Thoracic aorta (tissue), 2 donors: ENCODE measurements at regions not wholly inside any gene's neighbourhood (a gene's known extent, or its start where the extent isn't known, plus 50 kb on each side); places are given as distances from the start of the nearest gene placed in this dataset.
"Not testable (repeated sequence)": the region's sequence is repeated elsewhere in the genome, so short reads cannot be mapped to it uniquely, and the experiment has no call there.

Source experiments
- ATAC-seq: fragments of 150-250 bp; one replicate; pipeline ENCODE4 v1.8.0; 2017; ENCODE audit warnings: low read depth; ENCODE audit not compliant: insufficient number of reproducible peaks, low FRiP score
- DNase-seq: peaks from one replicate; pipeline ENCODE4 v3.0.0-alpha.2; 2020; ENCODE audit warnings: low spot score
- H3K27ac ChIP-seq, 2 donors: fragments of 200-600 bp; sonication (generic); 1 replicate in 1 of 2; 2 replicates in 1 of 2; pipeline ENCODE4 v1.5.1; 2016; ENCODE audit warnings: mild to moderate bottlenecking in 2 of 2, moderate library complexity in 2 of 2
- H3K27me3 ChIP-seq: fragments of 200-600 bp; sonication (generic); replicated peaks from 2 replicates; pipeline ENCODE4 v1.6.0; 2016; ENCODE audit warnings: mild to moderate bottlenecking; ENCODE audit not compliant: insufficient read depth
- H3K36me3 ChIP-seq: fragments of 200-600 bp; sonication (generic); one replicate; pipeline ENCODE4 v1.5.1; 2016
- H3K4me1 ChIP-seq, 2 donors: fragments of 200-600 bp; sonication (generic); 1 replicate in 1 of 2; 2 replicates in 1 of 2; pipeline versions ENCODE4 v1.5.1 to v1.6.0; 2016; ENCODE audit warnings: low read depth in 2 of 2, mild to moderate bottlenecking in 1 of 2; ENCODE audit not compliant: control insufficient read depth in 1 of 2
- H3K4me3 ChIP-seq: fragments of 200-600 bp; sonication (generic); 2 replicates; pipeline ENCODE4 v1.5.1; 2016; ENCODE audit warnings: mild to moderate bottlenecking
- H3K9me3 ChIP-seq: fragments of 200-600 bp; sonication (generic); 2 replicates; pipeline ENCODE4 v1.5.1; 2016
- CTCF ChIP-seq: fragments of 200-600 bp; sonication (generic); IDR thresholded peaks from one replicate; pipeline ENCODE4 v1.5.1; 2019; ENCODE audit warnings: antibody characterized with exemption

GRCh38 chr2:19098467-19099160 lies 259.8 kb downstream of the OSR1 start:
- no peak overlapping the region for H3K27ac ChIP-seq
- DNase-seq (no peak), ATAC-seq (no peak)
- no peak for TF ChIP-seq CTCF
- no peaks in the 10 kb centered on the region for H3K36me3 ChIP-seq
- no peaks in the 10 kb centered on the region for H3K9me3 ChIP-seq
- peaks cover 0 to 7% of the 10 kb centered on the region in 2 donors for H3K4me1 ChIP-seq
- no peak overlapping the region for H3K4me3 ChIP-seq
- no peaks in the 10 kb centered on the region for H3K27me3 ChIP-seq

GRCh38 chr2:19089476-19089875 lies 268.9 kb downstream of the OSR1 start:
- not testable (repeated sequence) for H3K36me3 ChIP-seq, H3K27ac ChIP-seq, H3K4me3 ChIP-seq, DNase-seq, H3K27me3 ChIP-seq, H3K9me3 ChIP-seq, ATAC-seq, H3K4me1 ChIP-seq

GRCh38 chr2:19086231-19086651 lies 272.2 kb downstream of the OSR1 start:
- Histone ChIP-seq H3K27me3 (no peaks in the 10 kb centered on the region), H3K4me1 (no peaks in the 10 kb centered on the region), H3K27ac (no peak overlapping the region), H3K9me3 (no peaks in the 10 kb centered on the region), H3K36me3 (no peaks in the 10 kb centered on the region), H3K4me3 (no peak overlapping the region)
- no peak for TF ChIP-seq CTCF
- DNase-seq: no peak
- no peak for ATAC-seq

- H3K4me1 ChIP-seq: no peaks in the 10 kb centered on the region
- no peaks in the 10 kb centered on the region for H3K36me3 ChIP-seq
- H3K27me3 ChIP-seq: no peaks in the 10 kb centered on the region
- no peak for TF ChIP-seq CTCF
- H3K27ac ChIP-seq: no peak overlapping the region
- no peak for DNase-seq
- H3K4me3 ChIP-seq: no peak overlapping the region
- H3K9me3 ChIP-seq: no peaks in the 10 kb centered on the region
- ATAC-seq: no peak
These were observed 279.7 kb downstream of the OSR1 start for GRCh38 chr2:19078709-19079108.

- Histone ChIP-seq H3K9me3 (no peaks in the 10 kb centered on the region), H3K4me1 (no peaks in the 10 kb centered on the region), H3K36me3 (no peaks in the 10 kb centered on the region), H3K27ac (no peak overlapping the region), H3K4me3 (no peak overlapping the region), H3K27me3 (no peaks in the 10 kb centered on the region)
- DNase-seq (no peak), ATAC-seq (no peak)
- no peak for TF ChIP-seq CTCF
These were observed 284.9 kb downstream of the OSR1 start for GRCh38 chr2:19073522-19073921.

- no peak for ATAC-seq
- no peaks in the 10 kb centered on the region for H3K27me3 ChIP-seq
- no peaks in the 10 kb centered on the region for H3K36me3 ChIP-seq
- DNase-seq: no peak
- H3K9me3 ChIP-seq: no peaks in the 10 kb centered on the region
- H3K4me1 ChIP-seq: no peaks in the 10 kb centered on the region
- no peak overlapping the region for H3K27ac ChIP-seq
- TF ChIP-seq CTCF: no peak
- no peak overlapping the region for H3K4me3 ChIP-seq
These were observed 286.3 kb downstream of the OSR1 start for GRCh38 chr2:19072161-19072560.
